Choroid plexus epithelial cell (primary cell): ENCODE measurements at regions not wholly inside any gene's neighbourhood (a gene's known extent, or its start where the extent isn't known, plus 50 kb on each side); places are given as distances from the start of the nearest gene placed in this dataset.

Experiments used
- DNase-seq: peaks from one replicate; pipeline ENCODE4 v3.0.0-alpha.2; 2010; ENCODE audit warnings: low read depth
- H3K4me3 ChIP-seq: 2 replicates; pipeline ENCODE4 v1.5.1; 2011; ENCODE audit warnings: low read depth, mild to moderate bottlenecking, control low read depth, low read length, moderate library complexity
- TF ChIP-seq, protein P1 (sequence below): conservative IDR thresholded peaks from 2 replicates; pipeline ENCODE4 v1.5.1; 2011; ENCODE audit warnings: low read depth, mild to moderate bottlenecking, control low read depth, inconsistent platforms, low read length, moderate library complexity

DNA sequence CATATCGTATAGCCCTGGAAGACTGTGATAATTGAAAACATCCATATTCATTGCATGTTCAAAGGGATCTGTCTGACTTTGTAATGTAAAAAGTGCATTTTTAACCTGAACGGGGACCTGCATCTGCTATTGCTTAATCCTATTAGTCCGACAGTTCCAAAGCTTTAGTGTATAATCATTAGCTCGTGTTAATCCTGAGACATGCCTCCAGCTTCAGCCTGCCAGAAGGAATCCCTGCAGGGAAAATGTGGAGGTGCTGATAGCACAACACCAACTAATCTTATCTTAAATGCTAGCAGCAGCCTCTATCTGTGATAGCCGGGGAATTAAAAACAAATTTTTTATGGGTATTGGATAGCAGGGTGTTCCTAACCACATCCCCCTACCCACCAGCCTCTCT is 495.2 kb downstream of the TLE4 start:
- TF ChIP-seq, protein P1, sequence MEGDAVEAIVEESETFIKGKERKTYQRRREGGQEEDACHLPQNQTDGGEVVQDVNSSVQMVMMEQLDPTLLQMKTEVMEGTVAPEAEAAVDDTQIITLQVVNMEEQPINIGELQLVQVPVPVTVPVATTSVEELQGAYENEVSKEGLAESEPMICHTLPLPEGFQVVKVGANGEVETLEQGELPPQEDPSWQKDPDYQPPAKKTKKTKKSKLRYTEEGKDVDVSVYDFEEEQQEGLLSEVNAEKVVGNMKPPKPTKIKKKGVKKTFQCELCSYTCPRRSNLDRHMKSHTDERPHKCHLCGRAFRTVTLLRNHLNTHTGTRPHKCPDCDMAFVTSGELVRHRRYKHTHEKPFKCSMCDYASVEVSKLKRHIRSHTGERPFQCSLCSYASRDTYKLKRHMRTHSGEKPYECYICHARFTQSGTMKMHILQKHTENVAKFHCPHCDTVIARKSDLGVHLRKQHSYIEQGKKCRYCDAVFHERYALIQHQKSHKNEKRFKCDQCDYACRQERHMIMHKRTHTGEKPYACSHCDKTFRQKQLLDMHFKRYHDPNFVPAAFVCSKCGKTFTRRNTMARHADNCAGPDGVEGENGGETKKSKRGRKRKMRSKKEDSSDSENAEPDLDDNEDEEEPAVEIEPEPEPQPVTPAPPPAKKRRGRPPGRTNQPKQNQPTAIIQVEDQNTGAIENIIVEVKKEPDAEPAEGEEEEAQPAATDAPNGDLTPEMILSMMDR, result no peak
- DNase-seq, result peak; percentile 28
- no peak overlapping the region for H3K4me3 ChIP-seq

DNA sequence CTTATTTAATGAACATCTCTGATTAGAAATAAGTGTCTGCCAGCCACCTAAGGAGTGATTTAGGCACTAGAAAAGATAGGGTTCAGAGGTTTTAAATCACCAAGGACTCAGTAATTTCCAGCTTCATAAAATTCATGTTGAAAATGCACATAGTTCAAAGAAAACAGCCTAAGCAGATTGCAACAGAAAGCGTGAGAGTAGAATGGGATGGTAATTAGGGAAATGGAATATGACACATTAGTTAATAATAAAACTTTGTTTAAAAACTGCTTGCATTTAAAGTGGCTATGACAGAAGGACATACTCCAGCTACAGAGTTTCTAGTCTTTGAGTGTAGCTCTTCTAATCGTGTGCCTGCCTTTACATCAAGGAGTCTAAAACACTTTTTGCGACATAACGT is 490.8 kb downstream of the TLE4 start:
- no peak for DNase-seq
- TF ChIP-seq, protein P1, result no peak
- H3K4me3 ChIP-seq, result no peak overlapping the region

DNA sequence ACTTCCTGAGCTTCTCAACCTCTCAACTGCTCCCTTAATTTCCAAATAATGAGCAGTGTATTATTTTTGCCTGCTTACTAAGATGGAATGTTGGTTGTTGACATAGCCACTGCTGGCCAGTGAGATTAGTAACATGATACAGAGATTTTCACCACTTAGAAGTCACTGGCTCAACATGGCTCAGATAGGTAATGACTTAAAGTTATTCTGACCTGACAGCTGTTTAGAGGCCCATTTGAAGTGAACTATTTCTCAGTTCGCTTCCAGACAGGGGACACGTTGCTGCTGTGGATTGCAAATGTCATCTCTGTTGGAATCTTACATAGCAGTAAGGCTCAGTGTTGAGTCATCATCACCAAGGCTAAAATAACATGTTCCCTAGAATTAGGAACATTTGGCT is 490.2 kb downstream of the TLE4 start:
- DNase-seq, result peak; percentile 97
- H3K4me3 ChIP-seq, result no peak overlapping the region
- TF ChIP-seq, protein P1, result no peak

DNA sequence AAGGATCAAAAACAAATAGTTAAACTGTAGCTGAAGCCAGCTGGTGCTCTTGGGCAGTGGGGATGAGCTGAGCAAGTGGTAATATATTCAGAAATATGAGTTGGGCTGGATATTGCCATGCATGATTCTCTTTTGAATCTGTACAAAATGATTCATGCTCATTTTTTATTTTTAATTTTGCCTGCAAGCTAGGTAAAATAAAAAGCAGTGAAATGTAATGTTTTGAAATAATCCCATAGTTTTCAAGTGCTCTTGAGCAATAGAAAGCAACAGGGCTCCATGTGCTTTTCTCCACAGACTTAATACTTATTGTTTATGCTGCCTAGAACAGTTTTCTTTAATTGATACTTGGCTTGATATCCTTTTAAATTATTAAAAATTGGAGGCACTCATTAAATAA is 489.3 kb downstream of the TLE4 start:
- peak; percentile 68 for DNase-seq
- TF ChIP-seq, protein P1, result no peak
- H3K4me3 ChIP-seq, result no peak overlapping the region

DNA sequence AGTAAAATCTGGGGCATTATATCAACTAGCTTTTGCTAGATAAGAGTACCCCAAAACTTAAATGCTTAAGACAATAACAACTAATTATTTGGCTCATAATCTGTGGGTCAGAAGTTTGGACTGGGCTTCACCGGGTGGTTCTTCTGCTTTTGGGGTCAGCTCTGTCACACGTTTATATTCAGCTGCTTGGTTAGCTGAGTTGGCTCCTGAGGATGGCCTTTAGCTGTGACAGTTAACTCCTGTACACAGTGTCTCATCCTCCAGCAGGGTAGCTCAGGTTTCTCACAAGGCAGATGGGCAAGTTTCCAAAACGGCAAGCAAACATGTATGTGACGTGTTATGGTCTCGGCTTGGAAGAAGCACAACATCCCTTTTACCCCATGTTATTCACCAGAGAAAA is 488.2 kb downstream of the TLE4 start:
- no peak for DNase-seq
- H3K4me3 ChIP-seq, result no peak overlapping the region
- TF ChIP-seq, protein P1, result no peak

DNA sequence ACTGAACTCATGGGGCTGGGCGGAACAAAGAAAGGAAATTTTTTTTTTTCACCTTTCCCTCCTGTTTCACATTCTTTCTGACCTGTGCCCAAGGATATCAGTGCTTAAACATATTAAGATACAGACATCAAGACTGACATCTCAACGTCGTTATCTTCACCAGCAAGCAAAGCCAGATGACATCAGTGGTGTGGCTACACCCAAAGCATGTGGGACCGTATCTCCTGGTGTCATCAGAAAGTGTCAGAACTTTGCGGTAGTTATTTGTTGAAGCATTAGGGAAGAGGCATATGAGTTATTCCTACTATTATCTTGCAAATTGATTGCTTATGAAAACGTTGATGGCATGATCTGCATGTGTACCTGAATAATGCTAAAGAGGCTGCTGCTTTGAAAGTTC is 487.4 kb downstream of the TLE4 start:
- TF ChIP-seq, protein P1, result no peak
- no peak for DNase-seq
- no peak overlapping the region for H3K4me3 ChIP-seq

DNA sequence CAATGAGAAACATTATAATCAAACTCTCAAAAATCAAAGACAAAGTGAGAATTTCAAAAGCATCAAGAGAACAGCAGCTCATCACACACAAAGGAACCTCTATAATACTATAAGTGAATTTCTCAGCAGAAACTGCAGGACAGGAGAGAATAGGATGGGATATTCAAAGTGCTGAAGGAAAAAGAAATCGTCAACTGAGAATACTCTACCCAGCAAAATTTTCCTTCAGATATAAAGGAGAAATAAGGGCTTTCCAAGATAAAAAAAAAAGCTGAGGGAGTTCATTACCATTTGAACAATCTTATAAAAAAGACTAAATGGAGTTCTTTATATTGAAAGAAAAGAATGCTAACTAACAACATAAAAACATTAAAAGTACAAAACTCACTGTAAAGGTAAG is 481.1 kb downstream of the TLE4 start:
- TF ChIP-seq, protein P1, result no peak
- no peak overlapping the region for H3K4me3 ChIP-seq
- no peak for DNase-seq
